Colonic mucosa (tissue), 4 donors: ENCODE measurements at regions not wholly inside any gene's neighbourhood (a gene's known extent, or its start where the extent isn't known, plus 50 kb on each side); places are given as distances from the start of the nearest gene placed in this dataset.

Experiments used
- DNase-seq: peaks from one replicate; pipeline ENCODE4 v3.0.0-alpha.2; 2020
- H3K27ac ChIP-seq: fragments of 200-600 bp; one replicate; pipeline ENCODE4 v1.8.0; 2021
- H3K27me3 ChIP-seq: fragments of 200-600 bp; one replicate; pipeline ENCODE4 v1.8.0; 2021
- H3K36me3 ChIP-seq: fragments of 200-600 bp; one replicate; pipeline ENCODE4 v1.8.0; 2021
- H3K4me1 ChIP-seq: fragments of 200-600 bp; one replicate; pipeline ENCODE4 v1.8.0; 2021; ENCODE audit warnings: mild to moderate bottlenecking
- H3K4me3 ChIP-seq: fragments of 200-600 bp; one replicate; pipeline ENCODE4 v1.8.0; 2021
- H3K9ac ChIP-seq, 2 donors: one replicate each; pipeline ENCODE4 v1.7.0; 2013; ENCODE audit warnings: control low read depth in 2 of 2, low read depth in 2 of 2, low read length in 2 of 2
- H3K9me3 ChIP-seq: fragments of 200-600 bp; one replicate; pipeline ENCODE4 v1.8.0; 2021
- intact Hi-C: fragments of 100-400 bp; cut with DNase I; formaldehyde crosslinking; loops from one replicate; pipeline ENCODE4 v1.14.1; 2022
- TF ChIP-seq, protein P1 (sequence below): fragments of 200-600 bp; IDR thresholded peaks from one replicate; pipeline ENCODE4 v1.8.0; 2022; ENCODE audit warnings: antibody characterized with exemption, mild to moderate bottlenecking
- donor health status: healthy.
- donor health status: DM: no; HTN: no; CAD: no.
- donor health status: DM: no; HTN: no; CAD: no.

DNA sequence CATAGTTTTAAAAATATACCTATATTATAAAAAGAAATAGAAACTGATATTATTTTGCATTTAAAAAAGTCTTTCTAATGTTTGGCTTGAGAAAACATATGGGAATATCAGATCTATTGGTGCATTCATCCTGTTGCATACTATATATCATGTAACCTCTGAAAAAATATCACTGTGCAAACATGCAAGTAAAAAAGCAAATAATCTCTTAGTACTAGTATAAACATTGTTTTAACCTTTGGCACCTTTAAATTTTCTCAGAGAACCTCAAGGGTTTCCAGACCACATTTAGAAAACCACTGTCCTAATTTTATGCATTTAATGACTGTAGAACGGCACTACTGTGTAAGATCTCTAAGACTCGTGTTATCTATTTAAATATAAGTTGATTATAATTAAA lies 416.8 kb downstream of the LRFN5 start:
- Histone ChIP-seq H3K9ac (no peak overlapping the region), H3K4me3 (no peak overlapping the region), H3K9me3 (no peaks in the 10 kb centered on the region), H3K27ac (no peak overlapping the region), H3K27me3 (no peaks in the 10 kb centered on the region), H3K4me1 (no peaks in the 10 kb centered on the region), H3K36me3 (no peaks in the 10 kb centered on the region)
- TF ChIP-seq, protein P1, sequence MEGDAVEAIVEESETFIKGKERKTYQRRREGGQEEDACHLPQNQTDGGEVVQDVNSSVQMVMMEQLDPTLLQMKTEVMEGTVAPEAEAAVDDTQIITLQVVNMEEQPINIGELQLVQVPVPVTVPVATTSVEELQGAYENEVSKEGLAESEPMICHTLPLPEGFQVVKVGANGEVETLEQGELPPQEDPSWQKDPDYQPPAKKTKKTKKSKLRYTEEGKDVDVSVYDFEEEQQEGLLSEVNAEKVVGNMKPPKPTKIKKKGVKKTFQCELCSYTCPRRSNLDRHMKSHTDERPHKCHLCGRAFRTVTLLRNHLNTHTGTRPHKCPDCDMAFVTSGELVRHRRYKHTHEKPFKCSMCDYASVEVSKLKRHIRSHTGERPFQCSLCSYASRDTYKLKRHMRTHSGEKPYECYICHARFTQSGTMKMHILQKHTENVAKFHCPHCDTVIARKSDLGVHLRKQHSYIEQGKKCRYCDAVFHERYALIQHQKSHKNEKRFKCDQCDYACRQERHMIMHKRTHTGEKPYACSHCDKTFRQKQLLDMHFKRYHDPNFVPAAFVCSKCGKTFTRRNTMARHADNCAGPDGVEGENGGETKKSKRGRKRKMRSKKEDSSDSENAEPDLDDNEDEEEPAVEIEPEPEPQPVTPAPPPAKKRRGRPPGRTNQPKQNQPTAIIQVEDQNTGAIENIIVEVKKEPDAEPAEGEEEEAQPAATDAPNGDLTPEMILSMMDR: no peak
- intact Hi-C loops: no loop called here
- DNase-seq: no peak

DNA sequence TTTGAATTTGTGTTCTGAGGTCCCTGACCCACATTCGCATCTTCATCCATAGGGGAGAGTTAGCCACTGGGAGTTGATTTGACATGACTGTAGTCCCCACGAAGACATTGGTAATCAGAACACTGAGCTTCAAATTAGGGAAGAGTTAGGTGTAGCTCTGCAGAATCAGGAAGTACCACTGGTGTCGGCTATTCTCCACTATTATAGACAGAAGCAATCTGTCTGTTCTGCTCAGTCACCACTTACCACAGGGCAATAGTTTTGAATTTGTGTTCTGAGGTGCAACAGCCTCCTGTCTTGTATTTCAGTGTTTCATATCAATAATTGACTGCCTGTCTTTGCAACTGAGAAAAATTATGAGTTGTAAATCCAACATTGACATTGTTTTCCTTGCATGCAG lies 407.6 kb downstream of the LRFN5 start:
- Histone ChIP-seq H3K27ac (no peak overlapping the region), H3K4me1 (no peaks in the 10 kb centered on the region), H3K9me3 (no peaks in the 10 kb centered on the region), H3K9ac (no peak overlapping the region), H3K36me3 (no peaks in the 10 kb centered on the region), H3K4me3 (no peak overlapping the region), H3K27me3 (no peaks in the 10 kb centered on the region)
- no peak for DNase-seq
- intact Hi-C loops: no loop called here
- TF ChIP-seq, protein P1: no peak

DNA sequence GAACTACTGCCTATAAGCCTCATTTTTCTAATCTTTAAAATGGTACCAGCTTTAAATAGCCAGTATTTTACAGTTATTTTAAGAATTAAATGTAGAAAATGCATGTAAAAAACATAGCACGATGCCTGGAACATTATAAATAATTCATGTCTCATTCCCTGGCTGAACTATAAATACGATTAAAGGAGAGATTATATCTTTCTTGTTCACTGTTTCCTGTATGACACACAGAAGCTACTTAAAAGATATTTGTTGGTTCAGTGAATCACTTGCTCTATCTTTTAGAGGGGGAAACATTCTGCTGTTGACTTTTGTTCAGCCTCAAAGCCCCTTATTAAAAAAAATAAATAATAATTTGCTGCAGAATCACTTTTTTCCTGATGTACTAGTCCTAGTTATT lies 406.9 kb downstream of the LRFN5 start:
- intact Hi-C loops: no loop called here
- no peak for DNase-seq
- no peaks in the 10 kb centered on the region for H3K27me3 ChIP-seq
- H3K9me3 ChIP-seq: no peaks in the 10 kb centered on the region
- H3K9ac ChIP-seq: no peak overlapping the region
- no peak overlapping the region for H3K4me3 ChIP-seq
- H3K36me3 ChIP-seq: no peaks in the 10 kb centered on the region
- no peaks in the 10 kb centered on the region for H3K4me1 ChIP-seq
- TF ChIP-seq, protein P1: no peak
- H3K27ac ChIP-seq: no peak overlapping the region

DNA sequence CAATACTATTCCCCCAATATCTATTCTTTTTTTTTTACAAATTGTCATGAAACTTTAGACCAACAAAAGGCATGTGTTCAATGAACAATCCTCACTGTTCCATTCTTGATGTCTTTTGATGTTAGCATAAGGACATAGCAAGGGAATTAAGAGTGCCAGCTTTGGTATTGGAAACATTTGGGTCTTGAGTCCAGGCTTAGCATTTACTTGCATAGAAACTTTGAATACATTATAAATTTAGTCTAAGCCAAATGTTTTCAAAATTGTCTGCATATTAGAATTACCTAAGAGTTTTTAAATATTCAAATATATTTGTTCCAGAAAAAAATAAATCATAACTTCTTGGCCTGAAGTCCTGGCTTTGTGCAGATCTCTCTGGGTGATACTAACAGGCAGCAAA lies 406.5 kb downstream of the LRFN5 start:
- TF ChIP-seq, protein P1: no peak
- no peak for DNase-seq
- Histone ChIP-seq H3K27ac (no peak overlapping the region), H3K4me1 (no peaks in the 10 kb centered on the region), H3K9me3 (no peaks in the 10 kb centered on the region), H3K36me3 (no peaks in the 10 kb centered on the region), H3K27me3 (no peaks in the 10 kb centered on the region), H3K9ac (no peak overlapping the region), H3K4me3 (no peak overlapping the region)
- intact Hi-C loops: no loop called here

DNA sequence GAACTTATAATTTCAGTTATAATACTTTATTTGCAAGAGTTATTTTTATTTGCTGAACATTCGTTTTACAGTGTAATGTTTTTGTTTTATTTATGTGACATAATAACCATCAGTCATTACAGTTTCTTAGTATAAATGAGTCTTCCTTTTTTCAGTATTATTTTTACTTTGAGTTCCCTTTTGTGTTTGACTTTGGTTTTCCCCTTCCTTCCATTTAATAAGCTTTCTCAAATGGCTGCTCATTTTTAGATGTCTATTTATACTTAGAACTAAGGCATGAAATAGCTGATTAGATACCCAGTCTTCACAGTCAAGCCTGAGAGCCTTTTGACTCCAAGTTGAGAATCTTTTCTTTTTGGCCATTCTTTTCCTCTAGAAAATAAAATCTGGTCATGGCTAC lies 404.5 kb downstream of the LRFN5 start:
- intact Hi-C loops: no loop called here
- Histone ChIP-seq H3K9ac (no peak overlapping the region), H3K27ac (no peak overlapping the region), H3K4me1 (no peaks in the 10 kb centered on the region), H3K4me3 (no peak overlapping the region), H3K36me3 (no peaks in the 10 kb centered on the region), H3K27me3 (no peaks in the 10 kb centered on the region), H3K9me3 (no peaks in the 10 kb centered on the region)
- TF ChIP-seq, protein P1: no peak
- no peak for DNase-seq

DNA sequence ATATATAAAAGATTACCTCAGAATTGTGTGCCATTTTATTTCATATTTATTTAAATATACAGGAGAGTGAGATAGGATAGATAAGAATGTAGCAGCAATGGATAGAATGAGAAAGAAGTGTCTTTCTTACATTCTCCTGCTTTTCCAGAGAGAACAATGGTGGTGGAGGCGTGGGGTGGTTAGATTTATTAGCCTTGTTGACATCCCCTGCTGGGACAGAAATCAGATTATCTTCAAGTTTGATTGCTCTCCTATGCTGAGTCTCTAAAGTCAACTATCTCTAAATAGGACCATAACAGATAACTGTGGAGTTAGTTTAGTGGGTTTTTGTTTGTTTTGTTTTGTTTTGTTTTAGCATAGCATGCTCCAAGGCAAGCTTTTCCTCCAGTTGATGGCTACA lies 397.6 kb downstream of the LRFN5 start:
- H3K4me1 ChIP-seq: no peaks in the 10 kb centered on the region
- no peaks in the 10 kb centered on the region for H3K36me3 ChIP-seq
- intact Hi-C loops: no loop called here
- no peaks in the 10 kb centered on the region for H3K9me3 ChIP-seq
- TF ChIP-seq, protein P1: no peak
- H3K27me3 ChIP-seq: no peaks in the 10 kb centered on the region
- H3K4me3 ChIP-seq: no peak overlapping the region
- no peak for DNase-seq
- no peak overlapping the region for H3K9ac ChIP-seq
- no peak overlapping the region for H3K27ac ChIP-seq
